Activated CD4-positive, alpha-beta T cell treated with anti-CD3 and anti-CD28 coated beads for 48 hours (primary cell): ENCODE measurements at regions not wholly inside any gene's neighbourhood (a gene's known extent, or its start where the extent isn't known, plus 50 kb on each side); places are given as distances from the start of the nearest gene placed in this dataset.
"Not testable (repeated sequence)": the region's sequence is repeated elsewhere in the genome, so short reads cannot be mapped to it uniquely, and the experiment has no call there.

Experiments
- DNase-seq: peaks from one replicate; pipeline ENCODE4 v3.0.0-alpha.2; 2020

DNA sequence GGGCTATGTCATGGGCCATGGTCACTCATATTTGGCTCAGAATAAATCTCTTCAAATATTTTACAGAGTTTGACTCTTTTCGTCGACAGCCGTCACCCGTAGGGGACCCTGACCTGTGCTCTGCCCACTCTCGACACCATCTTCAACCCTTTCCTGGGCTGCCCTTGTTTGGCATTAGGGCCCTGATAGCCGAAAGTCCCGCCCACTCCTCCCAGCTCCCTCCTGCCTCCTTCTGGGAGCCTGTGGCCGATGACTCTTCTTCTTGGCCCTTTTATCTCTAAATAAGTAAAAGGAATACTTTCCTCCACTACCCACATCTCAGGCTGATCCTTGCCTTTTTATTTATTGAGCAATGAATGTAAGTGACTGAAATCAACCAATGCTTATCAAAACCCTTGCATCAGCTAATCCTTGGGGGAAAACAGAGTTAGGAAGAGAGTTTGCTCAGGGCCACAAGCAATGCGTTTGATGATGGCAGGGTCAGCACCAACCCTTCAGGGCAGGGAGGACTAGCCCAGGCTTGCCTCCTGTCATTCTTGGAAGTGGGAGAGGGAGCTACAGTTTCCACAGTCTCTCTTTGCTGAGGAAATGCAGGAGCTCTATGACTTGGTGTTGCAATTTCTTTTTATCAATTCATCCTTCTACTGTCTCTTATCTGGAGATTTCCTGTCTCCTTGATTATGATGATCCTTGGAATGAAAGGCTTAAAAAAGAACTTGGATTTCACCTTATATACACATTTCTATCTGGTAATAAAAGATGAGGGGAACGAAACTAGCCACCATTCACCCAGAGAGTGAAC, 218.2 kb upstream of the PODXL start:
- no peak for DNase-seq

- DNase-seq: no peak
Measured at GRCh38 chr7:131773413-131773812, 217.0 kb upstream of the PODXL start.

- no peak for DNase-seq
Measured at GRCh38 chr7:131769241-131769640, 212.8 kb upstream of the PODXL start.

- no peak for DNase-seq
Measured at GRCh38 chr7:131767591-131767990, 211.2 kb upstream of the PODXL start.

- DNase-seq: no peak
Measured at GRCh38 chr7:131765575-131765974, 209.1 kb upstream of the PODXL start.

- DNase-seq: no peak
Measured at GRCh38 chr7:131764143-131764775, 207.8 kb upstream of the PODXL start.

- no peak for DNase-seq
Measured at GRCh38 chr7:131762753-131763152, 206.3 kb upstream of the PODXL start.

DNA sequence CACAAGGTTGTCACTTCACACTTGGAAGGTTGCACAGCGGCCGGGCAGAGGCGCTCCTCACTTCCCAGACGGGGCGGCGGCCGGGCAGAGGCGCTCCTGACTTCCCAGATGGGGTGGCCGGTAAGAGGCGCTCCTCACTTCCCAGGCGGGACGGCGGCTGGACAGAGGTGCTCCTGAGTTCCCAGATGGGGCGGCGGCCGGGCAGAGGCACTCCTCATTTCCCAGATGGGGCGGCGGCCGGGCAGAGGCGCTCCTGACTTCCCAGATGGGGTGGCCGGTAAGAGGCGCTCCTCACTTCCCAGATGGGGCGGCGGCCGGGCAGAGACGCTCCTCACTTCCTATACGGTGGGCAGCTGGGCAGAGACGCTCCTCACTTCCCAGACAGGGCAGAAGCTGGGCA, 199.4 kb upstream of the PODXL start:
- not testable (repeated sequence) for DNase-seq

DNA sequence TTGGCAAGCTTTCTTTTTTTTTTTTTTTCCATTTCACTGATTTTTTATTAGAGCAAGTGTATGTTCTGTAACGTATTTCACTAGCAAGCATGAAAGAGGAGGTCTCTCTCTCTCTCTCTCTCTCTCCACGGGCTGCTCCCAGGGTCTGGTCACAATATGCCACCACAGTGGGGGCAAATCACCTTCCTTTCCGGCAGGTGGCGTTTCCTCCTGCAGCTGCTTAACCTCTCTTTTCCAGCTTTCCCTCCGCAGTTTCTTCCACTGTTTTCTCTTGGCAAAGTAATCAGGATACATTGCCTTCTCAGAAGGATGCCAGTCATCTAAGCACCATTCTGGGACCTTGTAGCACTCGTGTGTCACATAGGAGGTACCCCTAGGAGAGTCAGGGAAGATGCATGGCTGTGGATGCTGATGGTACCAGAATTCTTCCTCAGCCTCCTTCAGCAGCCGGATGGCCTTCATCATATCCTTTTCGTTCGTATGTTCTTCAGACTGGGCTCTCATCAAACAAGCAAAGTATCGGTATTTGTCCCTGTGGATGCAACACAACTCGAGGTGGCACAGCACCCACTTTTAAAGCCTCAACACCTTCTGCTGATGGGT, 197.3 kb upstream of the PODXL start:
- peak; percentile 7 for DNase-seq

GRCh38 chr7:131747658-131748232, 191.3 kb upstream of the PODXL start:
- no peak for DNase-seq

- DNase-seq: peak; percentile 24
Measured at GRCh38 chr7:131745390-131746248, 189.2 kb upstream of the PODXL start.

DNA sequence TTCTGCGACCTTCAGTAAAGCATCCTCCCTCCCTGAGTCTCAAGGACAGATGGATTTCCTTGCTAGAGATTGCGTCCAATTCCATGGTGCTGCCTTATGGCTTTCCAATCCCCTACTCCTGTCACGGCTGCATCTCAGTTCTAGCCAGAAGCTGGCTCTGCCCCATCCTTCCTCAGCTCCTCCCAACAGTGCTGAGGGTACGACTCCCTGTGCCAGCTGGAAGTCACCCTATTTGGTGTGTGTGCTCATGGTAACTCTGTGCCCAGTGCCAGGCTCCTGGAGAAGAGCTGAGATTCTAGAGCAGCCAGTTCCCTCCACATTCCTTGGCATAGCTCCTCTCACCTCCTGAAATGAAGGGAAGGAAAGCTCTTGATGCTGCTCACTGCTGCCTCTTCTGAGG, 185.0 kb upstream of the PODXL start:
- no peak for DNase-seq

DNA sequence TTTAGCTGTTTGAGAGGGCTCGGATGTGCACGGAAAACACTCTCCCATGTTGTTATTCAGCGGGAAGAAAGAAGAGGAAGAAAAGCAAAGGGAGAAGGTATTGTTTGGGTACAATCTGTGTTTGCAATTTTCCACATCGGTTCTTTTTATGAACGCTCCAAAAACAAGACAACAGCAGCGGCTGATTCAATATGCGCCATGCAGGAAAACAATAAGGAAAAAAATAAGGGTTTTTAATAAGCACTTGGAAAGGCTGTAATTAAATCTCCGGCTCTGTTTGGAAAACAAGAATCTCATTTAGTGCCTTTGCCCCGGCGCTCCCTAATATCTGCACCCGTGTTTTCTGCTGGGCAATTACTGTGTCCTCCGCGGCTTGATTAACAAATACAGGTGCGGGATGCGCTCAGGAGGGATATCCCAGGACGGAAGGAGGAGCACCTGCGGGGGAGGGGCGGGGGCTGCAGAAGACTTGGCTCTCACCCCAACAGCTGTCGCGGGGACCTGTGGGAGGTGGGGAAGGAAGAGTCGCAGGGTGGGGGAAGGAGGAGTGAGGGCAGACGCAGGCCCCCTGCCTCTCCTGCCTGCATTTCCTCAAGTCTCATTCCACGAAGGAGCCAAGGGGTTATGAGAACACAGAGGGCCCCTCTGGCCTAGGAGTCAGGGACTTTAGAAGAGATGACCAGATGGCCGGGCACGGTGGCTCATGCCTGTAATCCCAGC, 181.5 kb upstream of the PODXL start:
- DNase-seq: no peak

GRCh38 chr7:131735101-131735500, 178.7 kb upstream of the PODXL start:
- no peak for DNase-seq

DNA sequence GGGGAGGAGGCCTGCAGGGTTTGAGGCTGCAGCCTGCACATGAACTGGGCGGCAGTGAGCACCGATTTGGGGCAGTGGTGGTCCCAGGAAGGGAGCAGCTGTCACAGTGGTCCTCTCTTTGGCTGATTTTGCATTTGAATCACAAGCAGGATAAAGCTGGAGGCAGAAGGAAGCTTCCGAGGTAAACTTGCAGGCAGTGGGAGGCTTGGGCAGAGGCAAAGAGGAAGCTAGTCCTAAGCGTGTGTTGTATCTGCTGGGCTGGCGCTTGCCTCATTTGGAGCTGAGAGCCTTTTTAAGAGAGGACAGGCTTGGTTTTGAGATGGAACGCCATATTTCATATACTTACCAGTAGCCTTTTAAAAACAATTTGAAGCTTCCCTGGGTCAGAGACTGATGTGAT, 177.2 kb upstream of the PODXL start:
- no peak for DNase-seq

GRCh38 chr7:131727189-131727588, 170.8 kb upstream of the PODXL start:
- no peak for DNase-seq

GRCh38 chr7:131726686-131727085, 170.3 kb upstream of the PODXL start:
- no peak for DNase-seq

DNA sequence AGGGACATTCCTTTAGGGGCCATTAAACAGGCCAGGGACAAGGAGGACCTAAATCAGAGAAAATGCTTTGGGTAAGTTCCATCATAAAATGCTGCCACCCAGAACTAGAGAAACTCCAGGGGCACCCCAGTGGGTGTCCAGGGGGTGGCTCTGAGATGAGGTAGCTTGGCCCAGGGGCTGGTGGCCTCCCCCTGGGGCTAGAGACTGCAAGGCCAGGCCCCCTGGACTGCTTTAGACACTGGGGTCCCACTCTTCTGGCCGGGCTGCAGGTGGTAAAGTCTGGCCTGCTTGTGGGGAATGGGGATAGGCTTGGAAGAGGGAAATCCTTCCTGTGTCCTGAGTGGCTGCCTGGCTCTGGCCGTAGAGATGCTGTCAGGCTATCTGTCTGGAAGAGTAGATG, 169.6 kb upstream of the PODXL start:
- no peak for DNase-seq

DNA sequence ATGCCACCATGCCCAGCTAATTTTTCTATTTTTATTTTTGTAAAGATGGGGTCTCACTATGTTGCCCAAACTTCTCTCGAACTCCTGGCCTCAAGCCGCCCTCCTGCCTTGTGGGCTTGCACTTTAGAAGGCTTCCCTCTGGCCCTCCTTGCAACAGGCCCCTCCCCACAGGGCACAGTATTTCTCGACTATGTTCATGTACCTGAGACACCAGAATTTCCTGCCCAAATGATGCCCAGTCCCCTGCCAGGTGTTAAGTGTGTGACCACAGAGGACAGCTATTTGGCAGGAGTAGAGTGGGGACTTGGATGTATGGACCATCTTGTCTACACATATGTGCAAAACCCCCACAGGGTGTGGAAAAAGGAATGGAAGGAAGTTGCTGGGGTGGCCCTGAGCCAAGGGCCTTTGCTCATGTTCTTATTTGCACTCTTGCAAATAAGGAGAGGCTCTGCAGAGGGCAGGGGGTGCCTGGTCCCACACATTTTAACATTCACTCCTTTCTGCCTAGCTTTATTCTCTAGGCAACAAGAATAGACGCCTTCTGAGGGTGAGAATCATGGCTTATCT, 168.4 kb upstream of the PODXL start:
- no peak for DNase-seq

- no peak for DNase-seq
Measured at GRCh38 chr7:131723926-131724325, 167.5 kb upstream of the PODXL start.

DNA sequence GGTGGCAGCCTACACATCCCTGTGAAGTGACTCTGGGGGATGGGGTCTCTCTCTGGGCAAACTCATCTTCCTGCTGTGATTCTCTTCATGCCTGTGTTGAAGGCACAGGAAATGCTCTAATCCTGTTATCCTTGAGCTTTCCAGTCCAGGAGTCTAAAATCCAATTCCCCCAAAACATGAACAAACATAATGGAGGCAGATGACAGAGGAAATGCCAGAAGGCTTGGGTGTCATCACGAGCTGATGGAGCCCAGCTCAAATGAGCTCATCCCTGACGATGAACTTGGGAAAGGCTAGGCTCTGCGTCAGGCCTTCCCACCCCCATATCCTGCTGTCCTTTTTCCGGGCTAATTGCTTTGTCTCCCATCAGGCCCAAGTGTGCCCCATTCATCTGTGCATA, 165.9 kb upstream of the PODXL start:
- no peak for DNase-seq

GRCh38 chr7:131721660-131722059, 165.2 kb upstream of the PODXL start:
- no peak for DNase-seq
